NK-92 (cell line): ENCODE measurements at regions not wholly inside any gene's neighbourhood (a gene's known extent, or its start where the extent isn't known, plus 50 kb on each side); places are given as distances from the start of the nearest gene placed in this dataset.

Source experiments
- DNase-seq: peaks from one replicate; lab custom pipeline; 2025; ENCODE audit not compliant: unreplicated experiment; lab: John Stamatoyannopoulos, UW

DNA sequence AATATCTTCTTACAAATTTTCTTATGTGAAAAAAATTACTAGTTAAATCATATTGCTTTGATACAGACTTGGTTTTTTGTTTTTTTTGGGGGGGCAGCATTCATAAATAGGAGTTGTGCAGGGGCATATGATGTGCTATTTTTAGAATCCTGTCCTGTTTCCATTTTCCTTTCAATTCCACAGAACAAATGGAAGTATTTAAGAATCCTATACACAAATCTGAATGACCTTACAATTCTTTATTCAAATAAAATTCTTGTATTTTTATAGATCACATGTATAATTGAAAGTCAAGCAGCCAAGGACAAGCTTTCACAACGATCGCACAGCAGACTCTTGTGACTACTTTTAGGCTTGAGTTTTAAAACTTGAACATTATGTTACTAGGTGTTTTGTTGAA lies 523.9 kb downstream of the ANKRD50 start:
- DNase-seq: no peak

DNA sequence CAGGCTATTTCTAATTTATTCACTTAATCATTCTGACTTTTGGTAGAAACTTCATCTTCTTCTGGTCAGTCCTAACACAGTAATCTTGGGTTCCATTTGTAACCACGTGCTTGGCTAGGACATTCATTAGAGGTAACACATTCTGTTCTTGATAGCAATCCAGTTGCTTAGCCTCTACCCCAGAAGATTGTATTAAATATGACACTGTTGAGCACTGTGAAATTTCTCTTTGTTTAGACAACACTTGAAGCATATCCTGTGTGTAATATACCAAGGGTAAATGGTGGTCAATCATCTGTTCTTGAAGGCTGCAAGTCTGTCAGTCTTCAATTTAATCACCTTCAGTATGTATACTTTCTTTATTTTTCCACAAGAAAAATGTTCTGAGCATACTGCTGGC lies 523.0 kb downstream of the ANKRD50 start:
- DNase-seq: no peak

DNA sequence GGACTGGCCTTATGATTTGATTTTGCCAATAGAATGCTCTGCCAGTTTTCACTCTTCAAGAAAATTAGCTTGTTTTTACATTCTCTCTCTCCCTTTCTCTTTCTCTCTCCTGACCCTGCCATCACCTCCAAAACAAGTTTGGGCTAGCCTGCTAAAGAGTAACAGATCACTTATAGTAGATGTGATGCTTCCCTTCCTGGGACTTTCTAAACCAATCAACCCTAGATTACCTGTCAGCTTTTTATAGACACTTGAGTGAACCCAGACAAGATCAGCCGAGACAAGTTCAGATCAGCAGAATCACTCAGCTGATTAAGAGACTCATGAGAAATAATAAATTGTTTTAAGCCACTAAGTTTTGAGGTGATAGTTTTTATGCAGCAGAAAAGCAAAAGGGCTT lies 521.2 kb downstream of the ANKRD50 start:
- DNase-seq: no peak

DNA sequence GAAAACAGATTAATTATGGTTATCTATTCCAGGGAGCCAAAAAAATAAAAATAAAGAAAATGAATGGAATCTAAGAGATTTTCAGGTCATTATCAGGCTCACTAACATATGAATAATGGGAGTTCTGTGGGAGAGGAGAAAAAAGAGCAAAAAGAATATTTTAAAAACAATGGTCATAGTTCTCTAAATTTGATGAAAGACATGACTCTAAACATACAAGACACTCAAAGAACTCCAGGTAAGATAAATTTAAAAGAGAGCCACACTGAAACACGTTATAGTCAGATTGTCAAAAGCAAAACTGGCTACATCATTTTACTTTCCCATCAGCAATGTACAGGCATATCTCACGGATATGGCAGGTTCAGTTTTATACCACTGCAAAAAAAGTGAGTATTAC lies 520.0 kb downstream of the ANKRD50 start:
- DNase-seq: no peak

DNA sequence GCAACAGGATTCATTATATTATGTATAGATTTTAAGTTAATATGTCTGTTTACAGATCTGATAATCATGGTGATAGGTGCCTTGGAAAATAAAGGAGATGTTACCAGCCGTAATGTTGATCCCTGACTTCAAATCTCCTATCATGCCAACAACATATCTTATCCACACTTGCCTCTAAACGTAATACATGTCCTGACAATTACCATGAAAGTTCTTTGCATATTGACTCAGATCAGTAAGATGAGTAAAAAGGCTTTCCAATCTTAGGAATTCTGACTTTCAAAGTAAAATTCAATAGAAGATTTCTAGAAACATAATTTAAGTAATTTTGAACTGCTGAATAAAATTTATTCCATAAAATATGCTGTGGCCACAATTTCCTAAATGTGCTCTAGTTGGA lies 513.3 kb downstream of the ANKRD50 start:
- DNase-seq: no peak

DNA sequence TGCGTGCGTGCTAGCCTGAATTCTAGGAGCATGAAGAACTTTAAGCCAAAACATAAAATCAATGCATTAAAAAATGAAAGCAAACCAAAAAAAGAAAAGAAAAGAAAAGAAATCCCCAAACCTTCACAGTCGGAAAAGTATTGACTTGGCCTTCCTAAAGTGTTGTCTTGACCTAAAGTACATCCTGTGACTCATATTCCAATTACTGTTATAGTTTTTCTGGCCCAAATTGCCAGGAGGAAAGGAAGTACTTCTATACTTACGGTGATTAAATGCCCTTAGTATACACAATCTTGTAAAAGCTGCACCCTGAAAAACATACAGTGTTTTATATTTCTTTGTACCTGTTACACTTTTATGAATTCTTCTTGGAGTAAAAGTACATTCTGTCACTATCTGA lies 512.8 kb downstream of the ANKRD50 start:
- DNase-seq: no peak

DNA sequence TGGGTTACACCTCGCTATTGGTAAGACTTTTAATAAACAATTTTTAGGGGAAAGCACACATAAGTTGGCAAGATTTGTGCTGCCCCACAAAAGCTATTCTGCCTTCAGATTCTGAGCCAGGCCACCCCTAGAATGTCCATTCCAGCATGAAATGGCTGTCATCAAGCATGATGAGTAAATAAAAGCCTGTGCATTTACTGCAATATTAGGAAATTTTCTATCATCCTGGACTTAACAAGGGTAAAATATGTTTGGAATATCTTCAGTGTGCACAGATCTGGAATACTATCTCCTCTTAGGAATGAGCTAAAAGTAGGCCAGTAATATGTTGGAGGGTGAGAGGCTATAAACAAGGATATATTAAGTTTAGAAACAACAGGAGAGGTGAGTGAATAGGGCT lies 510.9 kb downstream of the ANKRD50 start:
- no peak for DNase-seq

DNA sequence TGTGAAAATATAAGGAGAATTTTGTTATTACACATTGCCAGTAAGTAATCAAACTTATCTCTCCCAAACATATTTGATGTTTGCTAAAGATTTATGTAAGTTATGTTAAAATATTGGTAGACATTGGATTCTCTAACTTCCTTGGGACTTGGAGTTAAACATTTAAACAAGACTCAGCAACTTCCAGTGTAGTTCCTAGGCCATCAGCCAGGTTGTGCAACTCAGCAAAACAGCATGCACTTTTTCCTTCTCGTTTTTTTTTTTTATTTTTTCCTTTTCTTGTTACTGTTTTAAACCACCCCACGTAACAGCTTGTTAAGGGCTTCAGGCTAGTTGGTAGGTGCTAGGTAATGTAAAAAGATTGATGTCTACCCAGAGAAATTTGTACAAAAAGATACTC lies 510.4 kb downstream of the ANKRD50 start:
- DNase-seq: no peak

DNA sequence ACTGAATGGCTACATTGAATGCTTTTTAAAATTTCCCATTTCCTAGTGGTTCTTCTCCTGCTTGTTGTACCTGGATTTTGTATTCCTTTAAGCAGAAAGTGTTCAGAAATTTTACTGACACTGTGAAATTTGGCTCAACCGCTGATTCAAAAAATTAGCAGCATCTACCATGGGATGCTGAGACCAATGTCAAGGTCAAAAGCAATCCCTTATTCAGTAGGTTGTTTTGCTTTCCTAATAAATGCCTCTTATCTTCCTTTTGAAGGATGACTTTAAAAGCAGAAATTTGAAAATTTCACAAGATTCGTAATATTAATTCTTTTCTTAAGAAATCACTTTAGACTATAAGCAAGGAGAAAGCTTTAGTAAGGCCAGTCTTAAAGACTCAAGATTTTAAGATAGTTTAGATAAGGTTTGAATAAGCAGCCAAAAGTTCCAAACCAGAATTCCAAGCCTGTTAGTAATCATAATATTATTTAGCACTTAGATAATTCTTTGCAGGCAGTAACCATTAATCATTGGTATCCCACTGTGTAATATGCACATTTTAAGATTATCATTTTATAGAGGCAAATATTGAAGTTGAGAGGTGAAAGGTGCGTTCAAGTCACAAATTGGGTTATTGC lies 508.8 kb downstream of the ANKRD50 start:
- no peak for DNase-seq

DNA sequence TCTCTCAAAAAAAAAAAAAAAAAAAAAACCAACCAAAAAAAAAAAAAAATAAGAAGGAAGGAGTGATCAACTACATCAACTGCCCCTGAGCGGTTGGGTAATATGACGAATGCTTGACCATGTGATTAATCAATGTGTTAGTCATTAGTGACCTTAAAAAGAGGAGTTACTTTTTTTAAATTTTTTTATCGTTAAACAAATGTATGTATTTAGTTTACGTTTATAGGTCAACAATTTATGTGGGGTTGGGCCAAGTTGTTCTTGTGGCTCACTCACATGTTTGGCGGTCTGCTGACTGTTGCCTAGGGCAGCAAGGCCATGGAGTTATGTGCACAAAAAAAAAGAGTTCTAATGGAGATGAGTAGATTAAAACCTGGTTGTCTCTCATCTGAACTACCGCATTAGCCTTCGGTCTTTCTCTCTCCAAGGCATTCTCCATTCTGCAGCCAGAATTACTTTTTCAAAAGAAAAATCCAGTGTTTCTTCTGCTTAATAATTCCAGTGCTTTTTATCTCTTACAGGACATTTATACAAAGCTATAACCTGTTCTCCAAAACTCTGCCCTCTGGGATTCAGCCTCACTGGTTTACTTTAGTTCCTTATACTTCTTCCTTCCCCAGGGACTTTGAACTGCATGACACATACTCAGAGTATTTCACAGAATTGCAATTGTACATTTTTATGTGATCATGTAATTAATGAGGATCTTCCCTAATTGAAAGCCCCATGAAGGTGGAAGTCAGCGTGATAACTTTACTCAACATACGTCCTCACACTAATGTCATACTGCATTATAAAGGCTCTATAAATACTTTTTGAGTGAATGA lies 505.5 kb downstream of the ANKRD50 start:
- no peak for DNase-seq

DNA sequence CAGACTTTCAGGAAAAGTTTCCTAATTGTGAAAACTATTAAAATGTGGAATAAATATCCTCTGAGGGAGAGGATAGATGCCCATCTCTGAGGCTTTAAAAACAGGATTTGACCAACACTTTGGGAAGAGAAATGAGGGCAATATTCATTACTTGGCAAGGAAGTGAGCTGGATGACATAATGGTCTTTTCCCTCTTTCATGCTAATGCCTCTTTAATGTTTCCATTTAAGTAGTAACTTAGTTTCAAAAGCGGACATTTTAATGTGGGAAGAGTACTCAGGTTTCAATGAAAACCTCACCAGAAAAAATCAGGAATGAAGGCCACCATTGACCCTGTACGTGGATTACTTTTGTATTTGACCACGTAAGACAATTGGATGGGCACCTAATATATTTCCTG lies 503.3 kb downstream of the ANKRD50 start:
- DNase-seq: no peak

DNA sequence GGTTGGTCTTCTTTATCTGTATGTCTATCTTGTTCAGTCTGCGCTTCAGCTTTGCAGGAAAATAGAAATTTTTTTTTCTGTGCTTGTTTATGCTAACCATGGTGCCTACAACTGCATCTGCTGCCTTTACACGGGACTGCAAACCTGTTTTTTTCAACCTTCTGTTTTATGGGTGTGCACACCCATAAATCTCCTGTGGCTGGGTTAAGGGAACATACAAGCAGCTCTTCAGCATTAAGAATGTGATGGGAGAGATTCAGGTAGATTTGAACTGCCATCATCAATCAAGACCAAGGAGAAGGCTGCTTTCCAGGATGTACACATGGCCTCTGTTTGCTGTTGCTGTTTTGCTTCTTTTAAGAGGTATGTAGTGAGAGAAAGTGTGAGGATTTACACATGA lies 502.9 kb downstream of the ANKRD50 start:
- no peak for DNase-seq

DNA sequence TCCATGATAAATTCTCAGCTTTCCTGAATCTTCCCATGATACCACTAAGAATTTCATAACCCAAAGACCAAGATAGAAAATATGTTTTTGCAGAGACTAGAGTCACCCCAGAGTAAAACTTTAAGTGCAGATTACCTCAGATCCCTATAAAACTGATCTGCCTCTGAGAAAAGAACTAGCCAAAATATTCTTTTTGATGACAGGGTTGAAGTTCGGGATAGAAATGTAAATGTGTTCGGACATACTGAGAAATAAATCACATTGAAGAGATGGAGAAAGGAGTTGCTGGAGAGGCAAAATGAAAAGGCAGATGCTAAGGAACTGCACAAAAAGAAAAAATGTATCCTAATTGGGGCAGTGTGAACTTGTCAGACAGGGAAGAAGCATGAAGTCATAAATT lies 501.8 kb downstream of the ANKRD50 start:
- DNase-seq: no peak

DNA sequence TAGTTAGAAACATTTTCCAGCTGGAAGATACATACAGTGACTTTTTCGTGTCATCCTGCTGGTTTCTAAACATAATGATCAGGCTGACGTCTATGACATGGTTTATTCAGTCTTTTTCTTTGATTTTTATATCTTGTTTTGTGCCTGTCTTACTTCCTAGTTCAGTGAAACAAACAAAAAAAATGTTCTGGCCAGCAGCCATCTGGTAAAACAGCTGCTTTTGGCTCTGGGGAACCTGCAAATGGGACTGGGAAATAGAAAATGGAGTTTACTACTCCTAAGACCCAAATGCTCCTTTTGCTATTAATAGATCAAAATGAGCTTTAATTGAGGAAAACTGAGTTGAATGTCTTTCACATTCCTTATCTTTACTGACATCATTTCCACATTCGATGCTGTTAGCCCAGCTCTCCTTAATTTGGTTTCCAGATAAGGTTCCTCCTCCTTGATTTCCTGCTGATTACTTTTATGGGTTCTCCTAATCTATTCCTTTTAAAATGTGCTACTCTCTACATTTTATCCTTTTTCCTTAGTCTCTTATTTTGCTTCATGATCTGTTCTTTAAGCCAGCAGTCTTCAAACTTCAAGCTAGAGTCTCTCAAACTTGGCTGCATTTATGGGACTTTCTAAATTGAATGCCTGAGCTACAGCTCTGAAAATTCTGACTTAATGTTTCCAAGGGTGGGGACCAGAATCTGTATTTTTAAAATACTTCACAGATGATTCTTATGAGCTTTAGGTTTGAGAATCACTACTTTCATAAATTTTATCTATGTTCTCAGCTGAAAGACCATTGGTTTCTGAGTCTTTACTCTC lies 499.5 kb downstream of the ANKRD50 start:
- DNase-seq: no peak

DNA sequence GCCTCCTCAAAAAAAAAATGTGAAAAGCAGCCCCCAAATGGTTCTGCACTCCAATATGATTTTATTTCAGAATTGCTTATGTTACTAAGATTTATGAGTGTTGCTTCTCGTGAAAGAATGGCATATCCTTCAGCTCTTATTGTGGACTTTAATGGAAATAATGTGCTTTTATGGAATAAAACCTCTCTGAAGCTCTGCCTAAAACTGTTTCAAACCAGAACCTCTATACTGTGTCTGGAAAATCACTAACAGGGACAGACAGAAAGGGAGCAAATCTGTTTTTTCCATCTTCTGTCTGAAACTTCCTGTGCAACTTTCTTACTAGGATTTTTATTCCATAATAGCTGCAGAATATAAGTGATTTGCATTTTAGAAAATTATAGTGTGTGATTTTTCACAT lies 493.1 kb downstream of the ANKRD50 start:
- DNase-seq: no peak

DNA sequence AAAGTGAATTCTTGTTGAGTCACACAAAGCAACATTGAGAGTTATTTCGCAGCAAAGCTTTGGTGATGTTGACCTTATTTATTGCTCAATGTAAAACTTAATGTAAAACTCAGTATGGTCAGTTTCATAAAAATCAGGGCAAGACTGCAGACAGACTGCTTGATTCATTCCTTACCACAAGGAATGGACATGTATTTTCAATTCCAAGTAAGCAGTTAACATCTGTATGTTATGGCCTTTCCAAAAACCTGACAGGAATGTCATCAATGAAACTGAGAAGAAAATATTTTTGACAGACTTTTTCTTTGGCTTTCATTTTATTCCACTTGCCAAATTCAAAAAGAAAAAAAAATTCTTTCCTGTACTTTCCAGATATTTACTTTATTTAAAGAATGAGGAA lies 488.3 kb downstream of the ANKRD50 start:
- no peak for DNase-seq

DNA sequence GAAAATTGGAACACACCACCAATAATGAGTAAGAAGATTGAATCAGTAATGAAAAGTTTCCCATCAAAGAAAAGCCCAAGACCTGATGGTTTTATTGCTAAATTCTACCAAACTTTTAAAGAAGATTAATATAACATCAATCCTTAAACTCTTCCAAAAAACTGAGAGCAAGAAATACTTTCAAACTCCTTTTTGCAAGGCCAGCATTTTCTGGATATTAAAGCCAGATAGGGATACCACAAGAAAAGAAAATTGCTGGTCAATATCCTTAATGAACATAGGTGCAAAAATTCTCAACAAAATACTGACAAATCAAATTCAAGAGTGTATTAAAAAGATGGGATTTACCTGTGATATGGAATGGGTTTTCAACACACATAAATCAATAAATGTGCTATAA lies 484.6 kb downstream of the ANKRD50 start:
- DNase-seq: no peak

DNA sequence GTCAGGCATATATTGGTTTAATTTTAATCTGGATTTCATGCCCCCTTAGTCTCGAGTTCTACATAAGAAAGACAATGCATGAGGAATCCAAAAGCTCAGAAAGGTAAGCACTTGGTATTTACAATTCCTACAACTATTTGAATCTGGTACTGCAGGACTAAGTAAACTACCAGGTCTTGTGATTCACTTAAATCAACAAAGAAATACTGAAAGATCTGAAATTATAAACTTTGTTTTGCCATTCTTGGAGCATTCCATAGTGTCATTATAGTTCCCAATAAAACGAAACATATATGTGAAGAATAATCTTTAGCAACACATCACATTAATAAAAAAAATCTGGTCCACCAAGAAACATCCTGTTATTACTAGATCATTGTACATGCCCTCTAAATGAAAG lies 482.3 kb downstream of the ANKRD50 start:
- no peak for DNase-seq

DNA sequence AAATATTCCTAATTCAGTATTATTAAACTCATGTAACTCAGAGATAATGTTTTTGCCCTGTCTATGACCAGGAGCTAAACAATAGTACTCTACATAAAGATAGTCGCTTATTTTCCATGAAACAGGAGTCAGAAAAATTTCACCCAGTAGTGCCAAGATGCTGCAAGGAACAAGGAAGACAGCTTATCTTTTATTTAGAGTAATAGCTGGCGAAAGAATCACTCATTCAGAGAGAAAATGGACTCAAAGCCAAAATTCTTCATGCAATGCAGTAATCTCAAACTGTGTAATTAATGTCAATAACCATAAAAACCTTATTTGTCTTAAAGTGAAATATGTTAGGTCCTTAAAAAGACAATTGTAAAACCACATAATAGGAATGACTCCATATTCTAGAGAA lies 477.8 kb downstream of the ANKRD50 start:
- DNase-seq: no peak

DNA sequence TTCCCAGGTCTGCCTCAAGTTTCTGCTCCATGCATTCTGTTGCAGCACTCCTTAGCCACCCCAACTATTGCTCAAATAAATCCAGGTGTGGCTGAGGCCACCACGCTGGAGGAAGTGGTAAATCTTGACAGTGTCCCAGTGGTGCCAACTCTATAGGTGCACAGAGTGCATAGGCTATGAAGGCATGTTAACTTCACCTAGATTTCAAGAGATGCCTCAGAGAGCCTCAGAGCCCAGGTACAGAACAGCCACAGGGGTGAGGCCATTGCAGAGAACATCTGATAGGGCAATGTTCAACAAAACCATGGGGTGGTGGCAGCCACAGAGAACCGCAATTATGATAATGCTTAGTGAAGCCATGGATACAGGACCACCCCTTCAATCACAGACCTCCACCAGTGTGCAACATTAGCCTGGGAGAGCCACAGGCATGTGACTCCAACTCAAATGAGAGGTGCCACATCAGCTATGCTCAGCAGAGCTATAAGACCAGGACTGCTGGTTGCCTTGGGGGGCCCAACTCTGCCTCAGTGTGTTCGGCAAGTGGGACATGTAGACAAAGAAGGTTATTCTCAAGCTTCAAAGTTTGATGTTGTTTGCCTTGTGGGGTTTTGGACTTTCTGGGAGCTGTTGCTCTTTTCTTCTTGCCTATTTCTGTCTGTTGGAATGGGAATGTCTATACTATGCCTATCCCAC lies 468.7 kb downstream of the ANKRD50 start:
- DNase-seq: no peak

DNA sequence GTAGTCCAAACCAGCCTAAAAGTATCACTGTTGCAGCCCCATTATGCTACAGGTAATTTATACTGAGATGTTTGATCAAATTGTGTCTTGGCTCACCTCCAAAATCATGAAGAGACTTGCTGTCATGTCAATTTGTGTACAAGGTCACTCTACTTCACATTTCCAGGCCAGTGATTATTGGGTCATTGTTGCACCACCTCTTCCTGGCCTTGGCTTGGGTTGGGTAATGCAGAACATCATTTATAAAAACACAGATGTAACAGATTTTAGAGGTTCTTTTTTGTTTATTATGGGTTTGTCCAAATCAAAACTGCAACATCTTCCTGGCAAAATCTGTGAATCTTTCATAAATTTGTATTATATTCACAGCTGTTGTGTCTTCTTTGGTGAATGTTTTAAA lies 459.5 kb downstream of the ANKRD50 start:
- no peak for DNase-seq
